SKM-1 (cell line): ENCODE measurements at regions not wholly inside any gene's neighbourhood (a gene's known extent, or its start where the extent isn't known, plus 50 kb on each side); places are given as distances from the start of the nearest gene placed in this dataset.

Source experiments
- DNase-seq: peaks from one replicate; lab custom pipeline; 2025; ENCODE audit not compliant: unreplicated experiment; lab: John Stamatoyannopoulos, UW

DNA sequence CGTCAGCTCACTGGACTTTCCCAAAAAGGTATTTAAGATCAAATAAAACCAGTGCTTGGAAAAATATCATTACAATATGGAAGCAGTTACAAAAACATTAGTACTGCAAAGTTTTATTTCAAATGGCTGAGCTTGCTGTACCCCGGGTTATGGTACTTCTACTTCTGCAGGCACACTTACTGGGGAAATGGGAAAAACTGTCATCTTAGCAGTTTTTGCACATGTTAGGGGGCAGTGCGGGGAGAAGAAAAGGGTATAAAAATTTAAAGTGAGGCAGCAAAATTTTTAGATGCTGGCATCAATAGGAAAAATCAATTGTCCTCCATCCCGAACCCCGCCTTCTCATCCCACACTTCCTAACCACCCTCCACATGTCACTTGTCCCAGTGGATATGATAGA is 133.4 kb downstream of the ATG4C start:
- DNase-seq = no peak

DNA sequence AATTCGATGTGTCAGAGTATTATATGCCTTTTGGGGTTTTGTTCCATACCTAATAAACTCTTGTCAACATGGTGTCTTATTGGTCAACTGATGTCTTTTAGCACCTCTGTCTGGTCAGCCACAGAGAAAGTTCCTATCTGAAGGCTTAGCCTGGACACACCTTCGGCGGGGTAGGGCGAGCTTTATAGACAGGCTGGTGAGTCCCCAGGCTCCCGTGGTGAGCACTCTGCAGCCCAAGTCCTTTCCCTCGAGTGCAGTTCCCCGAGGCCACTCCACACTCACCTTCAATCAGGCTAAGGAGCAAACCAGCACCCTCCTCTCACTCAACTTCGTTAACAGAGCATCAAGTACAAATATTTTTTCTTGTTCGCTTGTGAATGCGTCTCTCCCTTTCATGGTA is 133.9 kb downstream of the ATG4C start:
- no peak for DNase-seq

DNA sequence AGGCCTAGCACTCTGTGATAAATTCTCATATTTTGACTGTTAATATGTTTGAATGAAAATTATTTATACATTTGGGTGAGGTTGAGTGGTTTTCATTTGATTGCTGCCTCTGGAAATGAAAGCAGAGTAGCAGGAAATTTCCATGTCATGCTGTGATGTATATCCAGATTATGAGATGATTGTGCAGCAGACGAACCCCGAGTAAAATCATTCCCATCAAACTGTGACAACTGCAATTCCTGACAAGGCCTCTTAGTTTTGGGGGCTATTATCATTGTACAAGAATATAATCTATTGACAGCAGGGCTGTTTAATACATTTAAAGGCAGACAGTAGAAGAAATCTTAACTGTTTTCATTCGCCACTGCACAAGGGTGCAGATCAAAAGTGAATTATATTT is 134.8 kb downstream of the ATG4C start:
- DNase-seq = no peak

DNA sequence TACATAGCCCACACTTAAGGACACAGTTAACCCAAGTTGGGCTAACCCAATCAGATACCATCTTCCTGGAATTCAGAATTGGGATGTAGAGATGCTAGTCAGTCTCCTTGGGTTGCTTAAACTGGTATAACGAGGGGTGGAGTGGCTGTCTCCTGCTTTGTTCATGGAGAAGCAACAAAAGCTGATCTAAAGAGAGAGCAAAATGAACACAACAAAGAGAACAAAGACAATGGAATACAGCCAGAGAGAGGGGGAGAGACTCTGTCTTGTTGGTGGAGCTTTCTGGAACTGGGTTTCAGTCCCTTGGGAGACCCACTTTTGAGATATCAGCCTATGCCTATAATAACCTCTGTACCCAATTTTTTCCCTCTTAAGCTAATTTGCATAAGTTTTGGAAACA is 138.1 kb downstream of the ATG4C start:
- no peak for DNase-seq

DNA sequence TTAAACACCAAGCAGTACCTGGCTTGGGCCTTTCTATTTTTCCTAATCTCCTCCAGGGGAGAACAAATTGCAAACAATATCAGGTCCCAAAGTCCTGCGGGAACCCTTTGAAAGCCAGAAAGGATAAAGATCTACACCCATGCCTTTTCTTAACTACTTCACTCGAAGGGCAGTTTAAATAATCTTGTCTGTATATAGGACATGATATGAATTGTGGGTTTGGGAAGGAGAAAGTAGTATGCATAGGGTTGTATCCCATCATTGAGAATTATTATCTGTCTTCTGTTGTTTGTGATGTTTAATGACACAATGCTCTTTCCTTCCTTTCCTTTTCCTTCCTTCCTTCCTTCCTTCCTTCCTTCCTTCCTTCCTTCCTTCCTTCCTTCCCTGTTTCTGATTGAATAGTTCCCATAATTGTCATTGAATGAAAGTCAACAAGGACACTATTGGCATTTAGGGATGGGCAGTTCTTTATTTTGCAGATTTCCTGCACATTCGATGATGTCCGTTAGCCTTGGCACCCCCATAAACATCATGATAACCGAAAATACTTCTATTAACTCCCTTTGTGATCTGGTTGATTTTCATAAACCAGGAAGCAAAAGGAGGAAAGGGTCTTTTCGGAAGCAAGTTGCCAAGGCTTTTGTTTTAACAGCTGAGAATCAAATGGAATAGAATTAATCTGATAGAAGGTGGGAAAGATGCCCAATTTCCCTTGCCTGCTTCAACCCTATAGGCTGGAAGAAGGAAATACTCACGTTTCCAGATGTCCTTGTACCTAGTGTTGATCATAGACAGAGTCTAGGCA is 141.3 kb downstream of the ATG4C start:
- DNase-seq = no peak

DNA sequence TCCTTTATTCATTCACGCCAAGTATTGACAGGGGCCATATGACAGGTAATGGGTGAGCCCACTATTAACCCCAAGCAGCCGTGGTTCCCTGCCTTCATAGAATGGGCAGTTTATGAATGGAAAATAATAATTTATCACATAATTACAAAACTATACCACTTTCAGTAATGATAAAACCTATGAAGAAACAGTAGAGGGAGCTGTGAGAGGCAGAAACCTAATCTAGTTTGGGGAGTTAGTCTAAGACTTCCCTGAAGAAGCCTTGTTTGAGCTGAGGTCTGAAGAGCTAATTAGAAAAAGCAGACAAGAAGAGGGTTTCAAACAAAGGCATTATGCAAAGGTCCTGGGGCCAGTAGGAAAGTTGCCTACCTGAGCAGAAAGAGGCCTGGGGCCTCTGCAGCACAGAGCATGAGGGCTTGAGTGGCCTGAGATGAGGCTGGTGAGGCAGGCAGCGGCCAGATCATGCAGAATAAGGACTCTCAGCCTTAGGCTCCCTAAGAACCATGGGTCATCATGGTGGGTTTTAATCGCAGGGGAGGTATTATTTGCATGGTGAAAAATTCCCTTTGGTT is 142.8 kb downstream of the ATG4C start:
- DNase-seq = no peak

DNA sequence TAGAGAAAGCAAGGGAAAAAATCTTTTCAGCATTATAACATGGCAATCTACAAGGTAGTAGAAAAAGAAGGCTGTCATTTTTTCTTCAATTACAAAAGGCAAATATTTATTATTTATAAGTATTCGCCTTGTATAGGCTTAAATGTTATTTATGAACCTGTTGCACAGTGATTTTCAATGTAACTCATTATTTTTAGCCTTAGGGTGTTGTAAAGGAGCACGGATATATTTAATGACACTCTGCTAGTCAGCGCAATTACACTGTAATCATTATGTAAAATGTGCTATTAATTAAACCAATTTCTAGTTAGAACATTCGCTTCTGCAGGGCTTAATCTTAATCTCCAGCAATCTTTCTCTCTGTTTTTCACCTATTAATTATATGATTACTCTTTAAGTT is 145.0 kb downstream of the ATG4C start:
- no peak for DNase-seq

DNA sequence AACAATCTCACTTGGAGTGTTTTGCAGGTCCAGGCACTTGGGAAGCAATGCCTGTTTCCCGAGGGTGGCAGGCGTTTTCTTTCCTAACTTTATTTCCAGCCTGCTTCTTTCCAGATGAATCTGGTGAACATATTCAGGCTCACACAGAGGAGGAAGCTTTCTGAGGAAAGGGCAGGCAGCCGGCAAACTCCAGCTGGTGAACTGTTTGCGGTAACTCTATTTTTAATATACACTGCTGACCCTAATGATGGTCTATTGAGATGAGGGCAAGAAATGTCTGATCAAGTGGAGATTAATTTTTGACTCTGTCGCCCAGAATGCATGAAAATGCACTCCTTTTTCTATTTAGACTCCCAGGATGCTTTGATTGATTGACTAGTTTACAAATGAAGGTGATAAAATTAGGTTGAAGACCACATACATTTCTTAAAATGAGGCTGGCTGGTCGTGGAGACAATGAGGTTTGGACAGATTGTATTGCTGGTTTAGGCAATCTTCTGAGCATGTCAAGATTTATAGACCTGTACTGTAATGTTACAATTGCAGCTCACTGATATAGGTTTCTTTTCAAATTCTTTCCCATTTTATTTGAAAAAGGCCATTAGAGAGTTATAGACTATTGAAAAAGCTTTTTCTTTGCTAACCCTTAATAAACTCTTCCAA is 153.8 kb downstream of the ATG4C start:
- no peak for DNase-seq

DNA sequence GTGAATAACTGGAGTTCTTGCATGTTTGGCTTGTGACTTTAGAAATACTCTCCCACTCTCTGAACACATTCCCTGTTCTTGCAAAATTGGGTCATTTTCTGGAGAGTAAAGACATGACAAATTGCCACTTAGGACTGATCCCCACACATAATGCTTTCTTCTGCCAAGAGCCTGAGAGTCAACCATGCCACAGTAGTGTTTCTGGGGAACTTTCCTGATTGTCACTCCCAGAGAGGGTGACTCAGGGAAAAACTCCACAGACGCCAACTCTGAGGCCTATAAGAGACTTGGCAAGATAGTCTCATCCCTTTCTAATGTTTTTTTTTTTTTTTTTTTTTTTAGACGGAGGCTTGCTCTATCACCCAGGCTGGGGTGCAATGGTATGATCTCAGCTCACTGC is 157.8 kb downstream of the ATG4C start:
- DNase-seq = no peak

DNA sequence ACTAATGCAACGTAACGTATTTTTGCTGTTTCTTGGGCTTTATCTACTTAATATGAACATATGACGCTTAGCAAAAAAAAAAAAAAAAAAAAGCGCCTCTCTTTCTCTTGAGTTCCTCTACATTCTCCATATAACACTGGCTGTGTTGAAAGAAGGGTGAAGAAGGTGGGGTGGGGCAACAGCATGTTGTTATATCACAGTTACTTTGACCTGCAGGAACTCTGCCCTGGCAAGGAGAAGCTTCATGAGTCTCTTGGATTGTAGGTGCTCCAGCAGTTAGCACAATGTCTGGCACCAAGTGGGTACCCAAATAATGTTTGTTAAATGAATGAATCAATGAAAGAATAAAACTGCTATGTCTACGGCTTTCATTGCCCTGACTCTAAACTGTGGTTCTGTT is 162.6 kb downstream of the ATG4C start:
- no peak for DNase-seq

DNA sequence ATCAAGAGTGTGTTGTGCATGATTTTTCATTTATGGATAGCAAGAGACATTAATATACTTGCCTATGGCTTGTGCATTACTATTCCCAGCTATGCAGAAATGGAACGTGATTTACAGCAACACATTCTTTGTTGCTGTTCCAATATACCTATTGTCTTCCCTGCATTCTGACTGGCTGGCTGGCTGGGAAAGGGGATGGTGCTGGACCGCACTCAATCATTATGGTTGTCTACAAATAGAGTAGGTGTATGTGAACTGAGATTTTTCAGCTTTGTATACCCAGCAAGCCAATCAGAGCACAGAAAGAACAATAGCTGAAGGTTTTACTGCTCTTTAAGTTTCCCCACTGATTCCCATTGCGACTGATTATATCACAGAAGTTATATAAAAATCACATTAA is 167.5 kb downstream of the ATG4C start:
- no peak for DNase-seq

DNA sequence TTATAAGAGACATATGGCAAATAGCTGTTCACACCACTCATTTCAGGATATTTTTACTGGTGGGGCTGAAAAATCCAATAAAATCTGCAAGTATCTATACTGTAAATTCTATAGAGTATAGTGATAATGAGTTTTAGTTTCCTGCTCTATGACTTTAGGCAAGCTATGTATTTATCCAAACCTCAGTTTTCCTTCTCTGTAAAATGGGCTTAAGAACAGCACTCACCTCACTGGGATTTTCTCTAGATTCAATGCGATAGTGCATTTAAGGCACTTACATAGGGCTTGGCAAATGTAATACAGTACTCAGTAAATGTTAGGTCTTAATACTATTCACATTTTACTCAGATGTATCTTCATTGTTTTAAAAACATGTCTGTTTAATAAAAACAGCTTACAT is 168.7 kb downstream of the ATG4C start:
- no peak for DNase-seq

DNA sequence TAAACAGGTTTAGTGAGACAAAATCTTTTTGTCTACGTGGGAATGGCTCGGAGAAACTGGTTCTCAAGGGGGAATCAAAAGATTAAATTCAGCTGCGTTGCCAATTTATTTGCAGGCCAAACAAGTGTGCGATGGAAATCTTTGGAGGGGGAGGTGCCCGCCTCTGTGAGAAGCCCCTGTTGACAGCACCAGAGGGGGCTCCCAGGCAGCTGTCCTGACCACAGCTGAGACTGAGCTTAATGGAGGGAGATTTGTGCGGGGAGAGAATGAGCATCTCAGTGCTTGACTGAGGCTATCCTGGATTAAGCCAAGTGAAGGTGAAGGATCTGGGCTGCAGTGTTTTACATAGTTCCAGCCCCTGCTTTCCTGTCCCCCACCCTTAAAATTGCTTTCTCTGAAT is 169.7 kb downstream of the ATG4C start:
- DNase-seq = no peak

DNA sequence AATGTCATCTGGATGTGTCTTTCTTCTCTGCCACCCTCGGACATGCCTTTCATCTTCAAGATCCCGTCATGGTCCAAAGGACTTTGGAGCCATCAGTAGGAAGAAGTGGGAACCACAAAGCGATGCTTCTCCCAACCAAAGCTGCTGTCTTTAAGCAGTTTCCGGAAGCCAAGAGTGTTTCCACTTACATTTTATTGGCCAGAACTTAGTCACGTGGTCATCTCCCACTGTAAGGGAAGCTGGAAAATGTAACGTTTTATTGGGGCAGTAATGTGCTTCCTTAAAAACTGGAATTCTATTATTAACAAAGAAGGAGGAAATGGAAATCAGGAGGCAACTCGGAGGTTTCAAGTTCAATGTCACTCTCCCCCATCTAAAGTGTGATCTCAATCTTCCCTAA is 170.8 kb downstream of the ATG4C start:
- DNase-seq = no peak

DNA sequence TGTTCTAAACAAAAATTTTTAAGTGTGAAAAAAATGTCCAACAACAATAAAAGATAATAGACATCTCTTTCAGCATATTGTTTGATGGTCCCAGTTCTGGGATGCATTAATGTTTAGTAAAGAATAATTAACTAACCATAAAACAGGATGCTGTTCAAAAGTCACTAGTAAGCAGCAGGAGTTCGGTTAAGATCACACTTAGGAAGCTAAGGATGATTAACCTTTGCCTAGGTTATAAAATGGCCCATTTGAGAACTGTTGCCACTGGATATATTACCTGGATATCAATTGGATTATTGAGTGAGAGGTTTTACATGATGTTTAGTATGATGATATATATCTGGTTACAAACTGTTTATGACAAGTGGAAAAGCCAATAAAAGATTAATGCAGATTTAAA is 171.7 kb downstream of the ATG4C start:
- DNase-seq = no peak

DNA sequence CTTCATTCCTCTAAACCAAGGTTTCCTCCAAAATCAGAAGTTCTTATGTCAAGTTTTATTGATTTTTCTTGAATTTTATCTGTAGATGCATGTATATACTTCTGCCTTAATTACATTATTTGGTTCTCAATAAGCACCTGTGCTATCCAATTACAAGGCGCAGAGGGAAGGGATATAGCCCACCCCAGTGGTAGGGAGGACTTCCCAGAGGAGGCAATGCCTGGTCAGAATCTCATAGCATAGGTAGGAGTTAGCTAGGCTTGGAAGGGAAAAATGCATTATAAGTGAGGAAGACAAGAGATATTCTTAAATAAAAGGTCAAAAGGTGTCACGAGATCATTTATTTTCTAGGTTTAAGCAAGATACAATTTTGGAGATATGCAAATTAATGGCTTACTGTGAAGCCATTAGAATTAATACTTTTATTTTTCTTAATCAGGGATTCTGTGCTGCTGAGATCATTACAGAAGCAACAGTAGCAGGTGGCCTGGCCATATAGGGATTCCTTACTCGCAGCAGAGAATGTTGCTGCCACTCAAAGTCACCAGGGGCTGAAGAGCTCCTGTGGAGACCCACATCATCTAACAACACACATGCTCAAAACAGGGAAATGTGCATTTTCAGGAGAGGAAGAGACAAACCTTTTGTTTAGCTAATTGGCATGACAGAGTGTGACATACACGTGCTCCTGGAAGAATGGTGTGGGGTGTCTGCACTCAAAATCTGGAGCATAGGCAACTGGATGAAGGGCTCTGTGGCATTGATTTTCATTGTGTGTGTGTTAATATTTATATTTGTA is 178.3 kb downstream of the ATG4C start:
- no peak for DNase-seq

DNA sequence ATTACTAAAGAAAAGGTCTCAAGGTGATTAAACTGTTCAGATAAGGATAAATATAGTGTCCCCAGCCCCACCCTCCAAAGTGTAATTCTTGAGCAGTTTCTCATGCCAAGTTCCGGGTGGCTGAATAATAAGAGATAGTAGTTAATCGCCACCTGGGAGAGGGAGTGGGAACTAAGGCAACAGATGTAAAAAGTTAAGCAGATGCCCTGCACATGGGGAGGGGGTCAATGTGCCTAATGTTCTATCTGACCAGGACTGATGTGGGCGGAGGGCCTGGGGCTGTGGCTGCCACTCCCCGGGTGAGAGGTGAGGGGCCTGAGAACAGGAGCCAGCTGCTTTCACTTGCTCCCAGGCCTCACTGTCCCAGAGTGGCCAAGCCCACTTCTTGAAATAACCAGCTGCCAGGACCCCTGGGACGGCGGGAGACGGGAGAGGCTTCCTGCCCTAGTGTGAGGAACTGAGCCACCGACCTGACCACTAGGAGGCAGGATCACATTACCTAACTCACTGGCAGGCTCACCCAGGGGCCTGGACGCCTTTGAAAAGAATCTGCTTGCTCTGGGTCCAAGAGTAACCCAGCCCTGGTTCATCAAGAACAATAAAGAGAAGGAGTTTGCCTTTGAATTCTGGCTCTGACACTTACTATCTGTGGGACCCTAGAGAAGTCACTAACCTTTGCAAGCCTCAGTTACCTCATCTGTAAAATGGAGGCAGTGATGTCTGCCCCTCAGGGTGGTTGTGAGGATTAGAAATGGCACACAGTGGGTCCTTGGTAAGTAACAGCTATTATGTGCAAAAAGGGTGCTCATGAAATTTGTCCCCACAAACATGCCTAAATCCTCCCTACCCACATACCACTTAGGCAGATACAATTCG is 179.2 kb downstream of the ATG4C start:
- DNase-seq = peak; percentile 19

DNA sequence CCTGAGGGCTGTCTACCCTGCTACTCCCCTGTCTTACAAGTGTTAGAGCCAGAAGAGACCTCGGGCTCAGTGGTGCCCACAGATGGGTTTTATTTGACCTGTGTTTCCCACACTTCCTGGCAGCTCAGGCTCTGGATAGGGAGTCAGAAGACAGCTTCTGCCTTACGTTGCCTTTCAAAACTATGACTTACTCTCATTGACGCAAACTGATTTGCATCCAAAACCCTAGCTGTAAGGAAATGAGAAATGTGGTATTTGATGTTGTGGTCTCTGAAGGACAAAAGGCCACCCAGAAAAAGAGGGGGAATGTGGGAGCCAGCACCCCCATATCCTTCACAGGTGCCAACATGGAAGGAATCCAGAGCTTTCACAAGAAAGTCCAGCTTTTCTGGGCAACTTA is 180.2 kb downstream of the ATG4C start:
- DNase-seq = no peak

DNA sequence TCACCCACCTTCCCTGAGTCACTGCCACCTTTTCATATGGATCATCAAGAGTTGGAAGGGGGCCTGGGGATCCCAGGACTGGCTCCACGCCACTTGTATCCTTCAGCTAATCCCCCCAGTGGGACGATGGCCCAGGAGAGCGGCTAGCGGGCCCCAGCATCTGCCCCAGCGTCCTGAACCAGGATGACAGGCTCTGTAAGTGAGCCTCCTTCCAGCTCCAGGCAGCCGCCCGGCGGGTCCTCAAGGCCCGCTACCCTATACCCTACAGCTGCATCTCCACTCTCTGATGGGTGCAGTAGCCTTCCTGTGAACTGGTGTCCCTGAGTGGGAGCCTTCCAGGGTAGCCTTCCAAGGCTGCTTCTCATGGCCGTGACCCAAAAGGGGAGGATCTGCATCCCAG is 183.1 kb downstream of the ATG4C start:
- DNase-seq = no peak

DNA sequence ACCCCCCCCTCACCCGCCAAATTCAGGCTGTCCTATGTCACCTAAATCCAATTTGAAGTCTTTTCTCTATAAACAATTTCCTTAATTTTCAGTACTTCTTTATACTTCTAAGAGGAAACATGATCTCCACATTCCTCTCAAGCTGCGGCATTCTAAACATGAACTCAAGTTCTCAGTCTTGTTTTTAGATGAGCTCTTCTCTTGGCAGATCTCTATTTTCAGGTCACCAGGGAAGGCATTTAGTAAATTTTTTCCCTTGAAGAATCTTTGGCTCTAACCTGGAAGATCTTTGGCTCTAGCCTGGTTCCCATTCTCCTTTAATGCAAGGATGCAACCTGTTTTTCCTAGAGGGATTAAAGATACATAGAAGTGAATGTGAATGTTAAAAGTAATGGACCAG is 193.4 kb downstream of the ATG4C start:
- DNase-seq = no peak

DNA sequence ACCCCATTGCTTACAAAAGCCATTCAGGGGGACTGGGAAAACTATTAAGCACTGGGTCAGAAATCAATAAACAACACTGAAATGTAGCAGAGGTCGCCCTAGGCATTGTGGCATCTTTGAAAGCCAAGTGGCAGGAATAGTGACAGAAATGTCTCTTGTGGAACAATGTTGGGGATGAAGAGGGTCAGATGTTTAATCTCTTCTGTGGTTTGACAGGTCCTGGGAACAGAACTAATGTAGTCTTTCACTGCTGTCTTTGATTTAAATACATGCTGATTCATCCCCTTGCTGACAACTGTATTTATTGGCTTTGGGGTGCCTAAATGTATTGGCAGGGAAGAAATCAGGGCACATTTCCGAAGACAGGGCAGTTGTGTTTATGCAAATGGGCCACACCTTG is 194.8 kb downstream of the ATG4C start:
- no peak for DNase-seq
